ENCODE measurements at regions not wholly inside any gene's neighbourhood (a gene's known extent, or its start where the extent isn't known, plus 50 kb on each side); places are given as distances from the start of the nearest gene placed in this dataset.

GRCh38 chr2:2868085-2868484 lies 509.5 kb downstream of the EIPR1 start:
- TF ChIP-seq EZH2phosphoT487 (IDR thresholded peaks at IDR 0.05): no peak
- TF ChIP-seq CTCF (IDR thresholded peaks at IDR 0.05): no peak
- TF ChIP-seq EZH2 (IDR thresholded peaks at IDR 0.05): no peak
